Activated CD4-positive, alpha-beta T cell treated with anti-CD3 and anti-CD28 coated beads for 4 hours (primary cell): ENCODE measurements at regions not wholly inside any gene's neighbourhood (a gene's known extent, or its start where the extent isn't known, plus 50 kb on each side); places are given as distances from the start of the nearest gene placed in this dataset.
"Not testable (repeated sequence)": the region's sequence is repeated elsewhere in the genome, so short reads cannot be mapped to it uniquely, and the experiment has no call there.

Experiments
- DNase-seq, 2 donors: peaks; one replicate each; pipeline ENCODE4 v3.0.0-alpha.2; 2020

GRCh38 chr3:75611724-75612460 lies 52.2 kb upstream of the FRG2C start:
- DNase-seq = not testable (repeated sequence)
